ENCODE measurements at regions not wholly inside any gene's neighbourhood (a gene's known extent, or its start where the extent isn't known, plus 50 kb on each side); places are given as distances from the start of the nearest gene placed in this dataset.

GRCh38 chr16:54628796-54629625 lies 301.7 kb upstream of the IRX5 start:
- DNase-seq (ENCODE audit: low read depth, low spot score) = no peak

GRCh38 chr16:54627616-54628015 lies 303.0 kb upstream of the IRX5 start:
- DNase-seq (ENCODE audit: low read depth, low spot score) = no peak

- no peak for DNase-seq (ENCODE audit: low read depth, low spot score)
Observed at GRCh38 chr16:54623636-54624035, 307.0 kb upstream of the IRX5 start.

GRCh38 chr16:54620197-54620596 lies 310.5 kb upstream of the IRX5 start:
- DNase-seq (ENCODE audit: low read depth, low spot score) = no peak

GRCh38 chr16:54616610-54617009 lies 314.1 kb upstream of the IRX5 start:
- DNase-seq (ENCODE audit: low read depth, low spot score) = no peak

- DNase-seq (ENCODE audit: low read depth, low spot score) = no peak
Observed at GRCh38 chr16:54605536-54606066, 319.0 kb upstream of the IRX3 start.

- DNase-seq (ENCODE audit: low read depth, low spot score) = no peak
Observed at GRCh38 chr16:54602666-54603065, 316.1 kb upstream of the IRX3 start.

- DNase-seq (ENCODE audit: low read depth, low spot score) = no peak
Observed at GRCh38 chr16:54597222-54597621, 310.6 kb upstream of the IRX3 start.

GRCh38 chr16:54595621-54596020 lies 309.0 kb upstream of the IRX3 start:
- DNase-seq (ENCODE audit: low read depth, low spot score) = no peak

GRCh38 chr16:54594601-54595391 lies 308.2 kb upstream of the IRX3 start:
- no peak for DNase-seq (ENCODE audit: low read depth, low spot score)

- DNase-seq (ENCODE audit: low read depth, low spot score) = no peak
Observed at GRCh38 chr16:54591816-54592246, 305.2 kb upstream of the IRX3 start.

GRCh38 chr16:54590836-54591235 lies 304.2 kb upstream of the IRX3 start:
- DNase-seq (ENCODE audit: low read depth, low spot score) = no peak

GRCh38 chr16:54589326-54589725 lies 302.7 kb upstream of the IRX3 start:
- no peak for DNase-seq (ENCODE audit: low read depth, low spot score)

GRCh38 chr16:54588026-54588425 lies 301.4 kb upstream of the IRX3 start:
- no peak for DNase-seq (ENCODE audit: low read depth, low spot score)

GRCh38 chr16:54587176-54587515 lies 300.6 kb upstream of the IRX3 start:
- no peak for DNase-seq (ENCODE audit: low read depth, low spot score)

GRCh38 chr16:54586474-54587175 lies 300.0 kb upstream of the IRX3 start:
- no peak for DNase-seq (ENCODE audit: low read depth, low spot score)

GRCh38 chr16:54585998-54586340 lies 299.4 kb upstream of the IRX3 start:
- no peak for DNase-seq (ENCODE audit: low read depth, low spot score)

GRCh38 chr16:54585094-54585997 lies 298.8 kb upstream of the IRX3 start:
- no peak for DNase-seq (ENCODE audit: low read depth, low spot score)

- DNase-seq (ENCODE audit: low read depth, low spot score) = no peak
Observed at GRCh38 chr16:54584121-54584520, 297.5 kb upstream of the IRX3 start.

- no peak for DNase-seq (ENCODE audit: low read depth, low spot score)
Observed at GRCh38 chr16:54582631-54583250, 296.2 kb upstream of the IRX3 start.
